GM18519 (cell line): ENCODE measurements at regions not wholly inside any gene's neighbourhood (a gene's known extent, or its start where the extent isn't known, plus 50 kb on each side); places are given as distances from the start of the nearest gene placed in this dataset.

ENCODE experiments used
- ATAC-seq: cut with Tn5 transposase; IDR thresholded peaks from one replicate; pipeline ENCODE4 v1.9.1; 2021; ENCODE audit warnings: mild to moderate bottlenecking, moderate library complexity; ENCODE audit not compliant: unreplicated experiment, low FRiP score

DNA sequence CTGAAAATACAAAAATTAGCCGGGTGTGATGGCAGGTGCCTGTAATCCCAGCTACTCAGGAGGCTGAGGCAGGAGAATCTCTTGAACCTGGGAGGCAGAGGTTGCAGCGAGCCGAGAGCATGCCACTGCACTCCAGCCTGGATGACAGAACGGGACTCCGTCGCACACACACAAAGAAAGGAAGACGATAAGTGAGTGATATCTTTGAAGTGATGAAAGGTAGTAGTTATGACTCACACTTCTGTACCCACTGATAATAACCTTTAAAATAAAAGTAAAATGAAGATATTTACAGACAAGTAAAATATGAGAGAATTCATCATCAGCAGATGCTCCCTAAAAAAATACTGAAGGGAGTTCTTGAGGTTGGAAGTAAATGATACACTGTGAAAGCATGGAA is 171.3 kb upstream of the CRY1 start:
- no peak for ATAC-seq

GRCh38 chr12:107267604-107268003 is 174.3 kb upstream of the CRY1 start:
- no peak for ATAC-seq

DNA sequence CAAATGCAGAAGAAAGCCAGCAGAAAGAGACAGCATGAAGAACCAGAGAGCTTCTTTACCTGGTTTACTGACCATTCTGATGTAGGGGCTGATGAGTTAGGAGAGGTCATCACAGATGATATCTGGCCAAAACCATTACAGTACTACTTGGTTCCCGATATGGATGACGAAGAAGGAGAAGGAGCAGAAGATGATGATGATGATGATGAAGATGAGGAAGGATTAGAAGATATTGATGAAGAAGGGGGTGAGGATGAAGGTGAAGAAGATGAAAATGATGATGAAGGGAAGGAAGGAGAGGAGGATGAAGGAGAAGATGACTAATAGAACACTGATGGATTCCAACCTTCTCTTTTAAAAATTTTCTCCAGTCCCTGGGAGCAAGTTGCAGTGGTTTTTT is 178.2 kb upstream of the CRY1 start:
- no peak for ATAC-seq

DNA sequence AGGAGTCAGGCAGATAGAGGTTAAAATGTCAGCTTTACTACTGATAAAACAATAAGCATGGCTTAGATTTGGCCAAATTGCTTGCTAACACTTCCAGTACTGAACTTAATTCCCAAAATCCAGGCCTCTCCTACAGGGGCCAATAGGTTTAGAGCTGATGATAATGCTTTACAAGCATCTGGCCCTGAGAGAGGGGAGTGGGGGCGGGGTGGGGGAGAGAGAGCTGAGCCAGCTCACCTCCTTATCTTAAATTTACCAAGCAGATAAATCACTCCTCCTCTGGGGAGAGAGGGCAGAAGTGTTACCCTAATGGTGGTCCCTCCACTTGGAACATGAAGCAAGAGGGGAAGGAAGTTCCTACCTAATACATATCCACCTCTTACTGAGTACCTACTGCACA is 182.2 kb upstream of the CRY1 start:
- no peak for ATAC-seq

DNA sequence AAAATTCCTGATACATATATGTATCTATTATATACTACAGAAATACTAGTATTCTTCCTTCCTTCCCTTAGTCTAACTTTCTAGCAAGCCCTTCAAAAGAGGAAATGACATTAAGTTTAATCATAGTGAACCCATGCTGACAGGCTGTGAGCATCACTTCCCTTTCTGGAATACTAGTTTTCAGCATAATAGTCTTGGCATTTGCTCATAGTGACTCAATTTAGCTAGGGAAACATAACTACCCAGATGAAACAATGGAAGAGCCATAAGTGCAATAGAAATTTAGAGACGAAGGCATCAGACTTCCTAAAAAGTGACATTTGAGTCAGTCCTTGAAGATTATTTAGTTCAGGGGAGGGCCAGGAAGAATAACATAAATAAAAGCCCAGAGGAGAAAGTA is 184.5 kb upstream of the CRY1 start:
- no peak for ATAC-seq

DNA sequence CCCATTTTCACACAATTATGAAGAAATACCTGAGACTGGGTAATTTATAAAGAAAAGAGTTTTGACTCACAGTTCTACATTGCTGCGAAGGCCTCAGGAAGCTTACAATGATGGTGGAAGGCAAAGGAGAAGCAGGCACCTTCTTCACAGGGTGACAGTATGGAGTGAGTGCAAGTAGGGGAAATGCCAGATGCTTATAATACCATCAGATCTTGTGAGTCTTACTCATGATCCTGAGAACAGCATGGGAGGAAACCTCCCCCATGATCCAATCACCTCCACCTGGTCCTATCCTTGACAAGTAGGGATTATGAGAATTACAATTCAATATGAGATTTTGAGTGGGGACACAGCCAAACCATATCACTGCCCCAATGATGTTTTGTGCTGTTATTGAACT is 189.3 kb upstream of the CRY1 start:
- no peak for ATAC-seq

- no peak for ATAC-seq
Observed at GRCh38 chr12:107283652-107284051, 190.3 kb upstream of the CRY1 start.

- ATAC-seq, result no peak
Observed at GRCh38 chr12:107284692-107285091, 191.3 kb upstream of the CRY1 start.

- ATAC-seq, result no peak
Observed at GRCh38 chr12:107287436-107288413, 194.4 kb upstream of the CRY1 start.

- ATAC-seq, result no peak
Observed at GRCh38 chr12:107288414-107289127, 195.2 kb upstream of the CRY1 start.

GRCh38 chr12:107291018-107291417 is 197.7 kb upstream of the CRY1 start:
- ATAC-seq, result no peak

GRCh38 chr12:107296681-107297089 is 203.3 kb upstream of the CRY1 start:
- no peak for ATAC-seq

GRCh38 chr12:107302649-107303341 is 209.4 kb upstream of the CRY1 start:
- ATAC-seq, result no peak

DNA sequence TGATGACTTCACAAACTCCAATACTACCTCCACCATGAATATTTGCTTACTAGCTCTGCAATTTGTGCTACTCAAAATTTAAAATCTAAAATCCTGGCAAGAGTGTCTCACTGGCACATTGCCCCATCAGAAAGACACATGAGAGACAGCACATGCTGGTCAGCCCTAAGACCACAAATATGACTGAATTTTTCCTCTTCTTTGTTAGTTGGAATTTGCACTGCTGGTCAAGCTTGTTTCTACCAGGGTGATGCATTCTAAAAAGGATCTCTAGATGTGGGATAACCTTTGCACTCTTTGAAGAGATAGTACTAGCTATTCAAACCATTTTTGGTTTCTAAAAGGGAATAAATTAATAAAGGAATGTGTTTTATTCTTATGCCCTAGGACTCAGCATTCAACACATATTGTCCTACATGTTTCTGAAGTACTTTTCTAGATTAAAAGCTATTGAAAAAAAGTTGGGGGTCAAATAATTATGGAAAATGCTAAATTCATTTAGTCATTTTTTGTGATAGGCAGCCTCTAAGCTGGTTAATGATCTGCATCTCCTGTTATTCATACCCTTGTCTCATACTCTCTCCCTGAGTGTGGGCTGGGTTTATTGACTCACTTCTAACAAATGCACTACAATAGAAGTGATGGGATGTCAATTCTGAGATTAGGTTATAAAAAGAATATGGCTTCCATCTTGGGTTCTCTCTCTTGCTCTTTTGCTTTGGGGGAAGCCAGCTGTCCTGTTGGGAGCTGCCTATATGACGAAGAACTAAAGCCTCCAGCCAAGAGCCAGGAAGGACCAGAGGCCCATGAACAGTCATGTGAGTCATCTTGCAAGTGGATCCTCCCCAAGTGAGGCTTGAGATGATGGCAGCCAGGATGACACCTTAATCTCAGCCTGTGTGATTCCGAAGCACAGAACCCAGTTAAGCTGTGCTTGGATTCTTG is 211.5 kb upstream of the CRY1 start:
- ATAC-seq, result no peak

DNA sequence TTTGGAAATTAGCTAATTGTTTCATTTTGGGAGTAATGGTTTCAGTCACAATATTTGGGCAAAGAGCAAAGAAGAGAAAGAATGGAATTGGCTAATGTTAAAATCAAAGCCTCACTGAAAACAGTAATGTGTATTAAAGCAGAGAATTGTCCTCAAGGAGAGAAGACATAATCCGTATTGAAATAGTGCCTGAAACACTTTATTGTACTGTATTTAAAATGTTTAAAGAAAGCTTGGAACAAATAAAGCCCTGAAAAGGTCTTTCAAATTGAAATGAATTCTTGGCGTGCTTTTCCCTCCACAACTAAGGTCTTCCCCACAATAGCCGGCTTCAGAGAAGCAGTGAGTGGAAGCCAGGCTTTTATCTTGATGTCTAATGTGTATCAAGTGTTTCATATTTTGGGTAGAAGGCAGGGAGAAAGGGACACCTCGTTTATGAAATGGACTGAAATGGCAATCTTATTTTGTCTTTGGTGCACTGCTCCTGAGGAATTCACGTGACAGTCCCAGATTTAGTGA is 212.9 kb upstream of the CRY1 start:
- no peak for ATAC-seq

DNA sequence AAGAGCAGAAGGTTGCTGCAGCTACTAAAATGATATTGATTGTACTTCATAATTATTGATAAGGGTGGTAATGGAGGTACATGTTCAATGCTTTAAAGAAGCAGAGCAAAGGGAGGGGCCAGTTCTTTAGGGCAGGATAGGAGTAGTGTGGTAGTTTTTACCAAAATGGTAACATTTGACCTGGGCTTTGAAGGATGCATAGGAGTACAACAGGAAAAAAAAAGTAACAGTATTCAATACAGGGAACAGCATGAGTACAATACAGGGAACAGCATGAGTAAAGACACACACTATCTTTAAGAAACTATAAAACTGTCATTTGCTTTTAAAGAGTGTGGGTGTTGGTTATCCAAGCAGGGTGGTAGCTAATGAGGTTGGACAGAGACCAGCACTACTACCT is 215.0 kb upstream of the CRY1 start:
- ATAC-seq, result no peak

DNA sequence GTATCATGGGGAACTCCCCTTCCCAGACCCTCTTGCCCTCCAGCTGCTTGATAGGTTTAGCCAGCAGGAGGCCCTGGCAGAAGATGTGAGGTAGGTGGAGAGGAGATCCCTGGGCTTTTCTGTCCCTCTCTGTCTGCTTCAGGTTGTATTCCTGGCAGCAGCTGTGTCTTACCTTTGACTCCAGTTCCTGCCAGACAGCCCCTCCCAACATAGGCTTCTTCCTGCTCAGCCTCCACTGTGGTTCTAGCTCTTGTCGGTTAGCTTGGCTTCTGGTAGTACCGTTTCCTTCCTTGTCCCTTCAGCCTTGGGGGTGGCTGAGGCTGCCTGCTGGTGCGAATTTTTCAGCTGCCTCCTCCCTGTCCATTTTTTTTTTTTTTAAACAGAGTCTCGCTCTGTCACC is 215.7 kb upstream of the CRY1 start:
- no peak for ATAC-seq

DNA sequence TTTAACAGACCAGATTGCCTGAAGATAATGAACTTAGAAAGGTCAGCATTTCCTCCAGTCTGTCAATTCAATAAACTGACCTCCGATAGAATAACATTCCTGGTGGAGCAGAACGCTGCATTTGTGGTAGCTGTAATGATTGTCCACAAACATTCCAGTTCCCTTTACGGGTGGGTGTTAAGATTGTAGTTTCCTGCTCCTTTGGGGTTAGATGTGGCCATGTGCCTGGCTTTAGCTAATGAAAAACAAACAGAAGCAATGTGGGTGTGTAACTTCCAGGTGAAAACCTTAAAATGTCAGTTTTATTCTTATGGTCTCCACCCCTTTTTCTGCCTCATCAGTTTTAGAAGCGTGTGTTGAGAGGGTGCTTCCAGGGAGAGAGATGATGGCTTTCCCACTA is 217.3 kb upstream of the CRY1 start:
- no peak for ATAC-seq

DNA sequence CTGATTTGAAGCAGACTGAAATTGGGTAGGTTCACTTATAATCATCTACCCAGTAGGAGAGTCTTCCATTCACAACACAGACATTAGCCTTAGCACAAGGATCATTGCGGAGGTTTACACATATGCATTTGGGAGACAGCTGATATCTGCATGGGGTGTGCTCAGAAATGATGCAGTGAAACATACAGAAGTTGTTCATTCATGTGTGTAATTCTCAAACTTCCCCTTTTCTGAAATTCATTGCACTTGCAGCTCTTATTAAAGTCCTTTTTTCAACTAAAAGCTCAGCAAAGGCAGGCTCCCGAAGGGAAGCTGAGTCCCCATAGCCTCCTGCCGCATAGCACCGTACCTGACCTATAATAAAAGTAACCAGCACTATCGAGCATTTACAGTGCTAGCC is 218.3 kb upstream of the CRY1 start:
- no peak for ATAC-seq
